HEK293 (cell line): ENCODE measurements at regions not wholly inside any gene's neighbourhood (a gene's known extent, or its start where the extent isn't known, plus 50 kb on each side); places are given as distances from the start of the nearest gene placed in this dataset.

Experiments
- CTCF ChIA-PET: fragments of 350-600 bp; formaldehyde crosslinking; extraction: SDS; loops from one replicate; lab custom pipeline; 2021; ENCODE audit warnings: antibody characterized with exemption; lab: Yijun Ruan, JAX
- POLR2A ChIA-PET: fragments of 300-600 bp; formaldehyde crosslinking; extraction: SDS; loops from one replicate; lab custom pipeline; 2020; ENCODE audit warnings: antibody characterized with exemption, inconsistent platforms; lab: Yijun Ruan, JAX
- H3K27ac ChIP-seq: fragments of 200-500 bp; sonication (Bioruptor generic); 2 replicates; pipeline ENCODE4 v1.5.1; 2014; ENCODE audit warnings: low read depth, low read length, control low read depth, inconsistent platforms; ENCODE audit errors: extremely low read depth
- H3K36me3 ChIP-seq, 2 experiments: fragments of 200-500 bp in 1 of 2; sonication (Bioruptor generic) in 1 of 2; 1 replicate in 1 of 2; 2 replicates in 1 of 2; pipeline ENCODE4 v1.5.1; 2014 to 2017; ENCODE audit warnings: inconsistent platforms in 2 of 2, low read length in 2 of 2; ENCODE audit not compliant: control insufficient read depth in 2 of 2, insufficient read depth in 1 of 2
- H3K4me1 ChIP-seq: fragments of 200-500 bp; sonication (Bioruptor generic); 2 replicates; pipeline ENCODE4 v1.5.1; 2014; ENCODE audit warnings: mild to moderate bottlenecking, low read length, inconsistent platforms; ENCODE audit not compliant: control insufficient read depth, insufficient read depth
- H3K4me3 ChIP-seq: 2 replicates; pipeline ENCODE4 v1.5.1; 2011; ENCODE audit warnings: low read depth, mild to moderate bottlenecking, control low read depth, low read length, moderate library complexity
- H3K9me3 ChIP-seq: fragments of 200-500 bp; sonication (Bioruptor generic); 2 replicates; pipeline ENCODE4 v1.5.1; 2014; ENCODE audit warnings: low read depth, low read length, inconsistent platforms; ENCODE audit not compliant: control insufficient read depth, insufficient read depth
- KLF1 ChIP-seq: fragments of 450-650 bp; formaldehyde crosslinking; IDR thresholded peaks from 2 replicates; pipeline ENCODE4 v1.5.1; 2016; ENCODE audit warnings: missing biosample characterization, missing genetic modification characterization
- SETDB1 ChIP-seq: IDR thresholded peaks from one replicate; pipeline ENCODE4 v1.6.1; 2017; ENCODE audit warnings: mild to moderate bottlenecking, low read length, moderate library complexity, mixed read lengths; ENCODE audit not compliant: insufficient read length
- SP3 ChIP-seq: fragments of 450-650 bp; formaldehyde crosslinking; IDR thresholded peaks from 2 replicates; pipeline ENCODE4 v1.5.1; 2016; ENCODE audit warnings: missing biosample characterization, missing genetic modification characterization
- ZBTB7A ChIP-seq: fragments of 450-650 bp; formaldehyde crosslinking; IDR thresholded peaks from 2 replicates; pipeline ENCODE4 v1.5.1; 2016; ENCODE audit warnings: low read depth, missing biosample characterization, missing genetic modification characterization
- ZFP3 ChIP-seq: fragments of 450-650 bp; formaldehyde crosslinking; IDR thresholded peaks from 2 replicates; pipeline ENCODE4 v1.5.1; 2016; ENCODE audit warnings: low read depth, missing biosample characterization, missing genetic modification characterization
- ZNF133 ChIP-seq: fragments of 450-650 bp; formaldehyde crosslinking; IDR thresholded peaks from 2 replicates; pipeline ENCODE4 v1.5.1; 2016; ENCODE audit warnings: missing biosample characterization, missing genetic modification characterization
- ZNF239 ChIP-seq: fragments of 450-650 bp; formaldehyde crosslinking; IDR thresholded peaks from 2 replicates; pipeline ENCODE4 v1.5.1; 2016; ENCODE audit warnings: missing biosample characterization, missing genetic modification characterization
- ZNF350 ChIP-seq: fragments of 450-650 bp; formaldehyde crosslinking; IDR thresholded peaks from 2 replicates; pipeline ENCODE4 v1.5.0; 2017; ENCODE audit warnings: missing biosample characterization, mild to moderate bottlenecking, missing genetic modification characterization
- ZNF37A ChIP-seq: fragments of 450-650 bp; IDR thresholded peaks from 2 replicates; pipeline ENCODE4 v1.5.1; 2018; ENCODE audit warnings: missing biosample characterization, missing genetic modification characterization
- ZNF571 ChIP-seq: fragments of 450-650 bp; formaldehyde crosslinking; IDR thresholded peaks from 2 replicates; pipeline ENCODE4 v1.5.0; 2017; ENCODE audit warnings: missing biosample characterization, missing genetic modification characterization
- ZNF585B ChIP-seq: fragments of 450-650 bp; formaldehyde crosslinking; IDR thresholded peaks from 2 replicates; pipeline ENCODE4 v1.5.1; 2016; ENCODE audit warnings: missing biosample characterization, missing genetic modification characterization
- ZNF792 ChIP-seq: fragments of 450-650 bp; formaldehyde crosslinking; IDR thresholded peaks from 2 replicates; pipeline ENCODE4 v1.5.1; 2016; ENCODE audit warnings: missing biosample characterization, missing genetic modification characterization
- TF ChIP-seq, protein P1 (sequence below): fragments of 450-650 bp; formaldehyde crosslinking; IDR thresholded peaks from 2 replicates; pipeline ENCODE4 v1.5.1; 2017; ENCODE audit warnings: missing biosample characterization, missing genetic modification characterization
- TF ChIP-seq, protein P2 (sequence below): fragments of 450-650 bp; formaldehyde crosslinking; IDR thresholded peaks from 2 replicates; pipeline ENCODE4 v1.5.1; 2016; ENCODE audit warnings: missing biosample characterization, missing genetic modification characterization
- TF ChIP-seq, protein P3 (sequence below): fragments of 450-650 bp; formaldehyde crosslinking; conservative IDR thresholded peaks from 2 replicates; pipeline ENCODE4 v1.5.1; 2016; ENCODE audit warnings: low read depth, missing biosample characterization, missing genetic modification characterization
- TF ChIP-seq, protein P4 (sequence below): fragments of 450-650 bp; formaldehyde crosslinking; IDR thresholded peaks from 2 replicates; pipeline ENCODE4 v1.5.1; 2017; ENCODE audit warnings: missing biosample characterization, missing genetic modification characterization
- TF ChIP-seq, protein P5 (sequence below): fragments of 450-650 bp; formaldehyde crosslinking; IDR thresholded peaks from 2 replicates; pipeline ENCODE4 v1.5.0; 2017; ENCODE audit warnings: missing biosample characterization, missing genetic modification characterization, borderline replicate concordance
- TF ChIP-seq, protein P6 (sequence below): fragments of 450-650 bp; formaldehyde crosslinking; IDR thresholded peaks from 2 replicates; pipeline ENCODE4 v1.5.1; 2016; ENCODE audit warnings: missing biosample characterization, missing genetic modification characterization

DNA sequence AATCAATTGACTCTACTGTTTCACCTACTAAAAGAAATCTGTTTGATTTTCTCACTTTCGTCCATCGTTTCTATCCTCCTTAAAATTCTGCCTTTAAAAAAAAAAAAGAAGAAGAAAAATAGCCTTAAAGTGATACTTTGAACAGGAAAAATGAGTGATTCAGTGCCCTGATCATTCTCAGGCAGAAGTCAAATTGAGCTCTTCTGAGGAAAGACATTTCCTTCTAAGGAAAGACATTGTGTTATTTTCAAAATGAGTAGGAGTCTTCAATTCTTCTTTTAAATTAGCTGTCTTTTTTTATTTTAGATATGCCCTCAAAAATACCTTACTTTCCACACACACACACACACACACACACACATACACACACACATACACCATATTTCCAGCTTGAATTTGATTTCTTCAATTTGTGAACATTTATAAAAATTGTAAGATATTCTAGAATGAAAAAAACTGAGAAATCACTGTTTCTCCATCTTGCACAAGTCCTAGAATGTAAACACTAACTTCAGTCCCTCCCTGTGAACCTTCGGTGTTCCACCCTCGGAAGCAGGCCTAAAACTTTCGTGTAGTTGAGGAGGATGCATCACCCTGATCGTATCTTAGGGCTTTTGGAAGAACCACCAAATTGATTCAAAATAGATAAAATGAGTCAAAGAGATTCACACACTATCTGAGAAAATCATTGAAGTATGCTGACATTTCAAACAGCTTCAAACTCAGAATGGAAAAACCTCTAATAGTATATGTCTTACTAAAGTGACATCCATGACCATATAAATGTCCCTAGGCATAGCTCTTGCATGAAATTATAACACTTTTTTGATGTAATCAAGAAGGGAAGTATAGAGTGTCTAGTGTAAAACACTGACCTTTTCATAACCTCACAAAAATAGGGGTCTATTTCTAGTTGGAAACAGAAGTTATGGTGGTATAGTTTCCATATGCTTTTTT lies 270.8 kb downstream of the GATA3 start:
- H3K4me1 ChIP-seq: peaks cover 24% of the 10 kb centered on the region
- POLR2A ChIA-PET: no interaction called here
- CTCF ChIA-PET: interaction anchor here (0.6 kb wide), 1 partner anchor 49 kb away, joined by 4 read pairs; no protein-coding TSS in a partner anchor

More for the DNA sequence above, 270.8 kb downstream of the GATA3 start:
- TF ChIP-seq SP3 (tag by site-specific recombination) (no peak), ZNF792 (tag by site-specific recombination) (no peak), ZBTB7A (no peak), ZNF133 (no peak), ZNF239 (tag by site-specific recombination) (no peak), KLF1 (tag by site-specific recombination) (no peak), ZNF571 (tag by site-specific recombination) (no peak), ZNF585B (tag by site-specific recombination) (no peak), SETDB1 (no peak), ZNF37A (no peak), ZNF350 (no peak), ZFP3 (no peak)
- TF ChIP-seq, protein P1, sequence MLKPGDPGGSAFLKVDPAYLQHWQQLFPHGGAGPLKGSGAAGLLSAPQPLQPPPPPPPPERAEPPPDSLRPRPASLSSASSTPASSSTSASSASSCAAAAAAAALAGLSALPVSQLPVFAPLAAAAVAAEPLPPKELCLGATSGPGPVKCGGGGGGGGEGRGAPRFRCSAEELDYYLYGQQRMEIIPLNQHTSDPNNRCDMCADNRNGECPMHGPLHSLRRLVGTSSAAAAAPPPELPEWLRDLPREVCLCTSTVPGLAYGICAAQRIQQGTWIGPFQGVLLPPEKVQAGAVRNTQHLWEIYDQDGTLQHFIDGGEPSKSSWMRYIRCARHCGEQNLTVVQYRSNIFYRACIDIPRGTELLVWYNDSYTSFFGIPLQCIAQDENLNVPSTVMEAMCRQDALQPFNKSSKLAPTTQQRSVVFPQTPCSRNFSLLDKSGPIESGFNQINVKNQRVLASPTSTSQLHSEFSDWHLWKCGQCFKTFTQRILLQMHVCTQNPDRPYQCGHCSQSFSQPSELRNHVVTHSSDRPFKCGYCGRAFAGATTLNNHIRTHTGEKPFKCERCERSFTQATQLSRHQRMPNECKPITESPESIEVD (tag by site-specific recombination): no peak
- TF ChIP-seq, protein P2, sequence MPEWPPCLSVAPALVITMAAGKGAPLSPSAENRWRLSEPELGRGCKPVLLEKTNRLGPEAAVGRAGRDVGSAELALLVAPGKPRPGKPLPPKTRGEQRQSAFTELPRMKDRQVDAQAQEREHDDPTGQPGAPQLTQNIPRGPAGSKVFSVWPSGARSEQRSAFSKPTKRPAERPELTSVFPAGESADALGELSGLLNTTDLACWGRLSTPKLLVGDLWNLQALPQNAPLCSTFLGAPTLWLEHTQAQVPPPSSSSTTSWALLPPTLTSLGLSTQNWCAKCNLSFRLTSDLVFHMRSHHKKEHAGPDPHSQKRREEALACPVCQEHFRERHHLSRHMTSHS (tag by site-specific recombination): no peak
- TF ChIP-seq, protein P3, sequence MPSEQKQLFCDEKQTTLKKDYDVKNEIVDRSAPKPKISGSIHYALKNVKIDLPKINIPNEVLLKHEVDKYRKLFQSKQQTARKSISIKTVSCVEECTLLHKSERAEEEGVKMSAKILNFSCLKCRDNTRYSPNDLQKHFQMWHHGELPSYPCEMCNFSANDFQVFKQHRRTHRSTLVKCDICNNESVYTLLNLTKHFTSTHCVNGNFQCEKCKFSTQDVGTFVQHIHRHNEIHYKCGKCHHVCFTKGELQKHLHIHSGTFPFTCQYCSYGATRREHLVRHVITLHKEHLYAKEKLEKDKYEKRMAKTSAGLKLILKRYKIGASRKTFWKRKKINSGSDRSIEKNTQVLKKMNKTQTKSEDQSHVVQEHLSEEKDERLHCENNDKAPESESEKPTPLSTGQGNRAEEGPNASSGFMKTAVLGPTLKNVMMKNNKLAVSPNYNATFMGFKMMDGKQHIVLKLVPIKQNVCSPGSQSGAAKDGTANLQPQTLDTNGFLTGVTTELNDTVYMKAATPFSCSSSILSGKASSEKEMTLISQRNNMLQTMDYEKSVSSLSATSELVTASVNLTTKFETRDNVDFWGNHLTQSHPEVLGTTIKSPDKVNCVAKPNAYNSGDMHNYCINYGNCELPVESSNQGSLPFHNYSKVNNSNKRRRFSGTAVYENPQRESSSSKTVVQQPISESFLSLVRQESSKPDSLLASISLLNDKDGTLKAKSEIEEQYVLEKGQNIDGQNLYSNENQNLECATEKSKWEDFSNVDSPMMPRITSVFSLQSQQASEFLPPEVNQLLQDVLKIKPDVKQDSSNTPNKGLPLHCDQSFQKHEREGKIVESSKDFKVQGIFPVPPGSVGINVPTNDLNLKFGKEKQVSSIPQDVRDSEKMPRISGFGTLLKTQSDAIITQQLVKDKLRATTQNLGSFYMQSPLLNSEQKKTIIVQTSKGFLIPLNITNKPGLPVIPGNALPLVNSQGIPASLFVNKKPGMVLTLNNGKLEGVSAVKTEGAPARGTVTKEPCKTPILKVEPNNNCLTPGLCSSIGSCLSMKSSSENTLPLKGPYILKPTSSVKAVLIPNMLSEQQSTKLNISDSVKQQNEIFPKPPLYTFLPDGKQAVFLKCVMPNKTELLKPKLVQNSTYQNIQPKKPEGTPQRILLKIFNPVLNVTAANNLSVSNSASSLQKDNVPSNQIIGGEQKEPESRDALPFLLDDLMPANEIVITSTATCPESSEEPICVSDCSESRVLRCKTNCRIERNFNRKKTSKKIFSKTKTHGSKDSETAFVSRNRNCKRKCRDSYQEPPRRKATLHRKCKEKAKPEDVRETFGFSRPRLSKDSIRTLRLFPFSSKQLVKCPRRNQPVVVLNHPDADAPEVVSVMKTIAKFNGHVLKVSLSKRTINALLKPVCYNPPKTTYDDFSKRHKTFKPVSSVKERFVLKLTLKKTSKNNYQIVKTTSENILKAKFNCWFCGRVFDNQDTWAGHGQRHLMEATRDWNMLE (tag by site-specific recombination): no peak
- TF ChIP-seq, protein P4, sequence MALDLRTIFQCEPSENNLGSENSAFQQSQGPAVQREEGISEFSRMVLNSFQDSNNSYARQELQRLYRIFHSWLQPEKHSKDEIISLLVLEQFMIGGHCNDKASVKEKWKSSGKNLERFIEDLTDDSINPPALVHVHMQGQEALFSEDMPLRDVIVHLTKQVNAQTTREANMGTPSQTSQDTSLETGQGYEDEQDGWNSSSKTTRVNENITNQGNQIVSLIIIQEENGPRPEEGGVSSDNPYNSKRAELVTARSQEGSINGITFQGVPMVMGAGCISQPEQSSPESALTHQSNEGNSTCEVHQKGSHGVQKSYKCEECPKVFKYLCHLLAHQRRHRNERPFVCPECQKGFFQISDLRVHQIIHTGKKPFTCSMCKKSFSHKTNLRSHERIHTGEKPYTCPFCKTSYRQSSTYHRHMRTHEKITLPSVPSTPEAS (tag by site-specific recombination): no peak
- TF ChIP-seq, protein P5, sequence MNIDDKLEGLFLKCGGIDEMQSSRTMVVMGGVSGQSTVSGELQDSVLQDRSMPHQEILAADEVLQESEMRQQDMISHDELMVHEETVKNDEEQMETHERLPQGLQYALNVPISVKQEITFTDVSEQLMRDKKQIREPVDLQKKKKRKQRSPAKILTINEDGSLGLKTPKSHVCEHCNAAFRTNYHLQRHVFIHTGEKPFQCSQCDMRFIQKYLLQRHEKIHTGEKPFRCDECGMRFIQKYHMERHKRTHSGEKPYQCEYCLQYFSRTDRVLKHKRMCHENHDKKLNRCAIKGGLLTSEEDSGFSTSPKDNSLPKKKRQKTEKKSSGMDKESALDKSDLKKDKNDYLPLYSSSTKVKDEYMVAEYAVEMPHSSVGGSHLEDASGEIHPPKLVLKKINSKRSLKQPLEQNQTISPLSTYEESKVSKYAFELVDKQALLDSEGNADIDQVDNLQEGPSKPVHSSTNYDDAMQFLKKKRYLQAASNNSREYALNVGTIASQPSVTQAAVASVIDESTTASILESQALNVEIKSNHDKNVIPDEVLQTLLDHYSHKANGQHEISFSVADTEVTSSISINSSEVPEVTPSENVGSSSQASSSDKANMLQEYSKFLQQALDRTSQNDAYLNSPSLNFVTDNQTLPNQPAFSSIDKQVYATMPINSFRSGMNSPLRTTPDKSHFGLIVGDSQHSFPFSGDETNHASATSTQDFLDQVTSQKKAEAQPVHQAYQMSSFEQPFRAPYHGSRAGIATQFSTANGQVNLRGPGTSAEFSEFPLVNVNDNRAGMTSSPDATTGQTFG (tag by site-specific recombination): no peak
- TF ChIP-seq, protein P6, sequence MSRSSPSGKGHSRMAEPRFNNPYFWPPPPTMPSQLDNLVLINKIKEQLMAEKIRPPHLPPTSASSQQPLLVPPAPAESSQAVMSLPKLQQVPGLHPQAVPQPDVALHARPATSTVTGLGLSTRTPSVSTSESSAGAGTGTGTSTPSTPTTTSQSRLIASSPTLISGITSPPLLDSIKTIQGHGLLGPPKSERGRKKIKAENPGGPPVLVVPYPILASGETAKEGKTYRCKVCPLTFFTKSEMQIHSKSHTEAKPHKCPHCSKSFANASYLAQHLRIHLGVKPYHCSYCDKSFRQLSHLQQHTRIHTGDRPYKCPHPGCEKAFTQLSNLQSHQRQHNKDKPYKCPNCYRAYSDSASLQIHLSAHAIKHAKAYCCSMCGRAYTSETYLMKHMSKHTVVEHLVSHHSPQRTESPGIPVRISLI (tag by site-specific recombination): no peak
- H3K36me3 ChIP-seq: no peaks in the 10 kb centered on the region
- H3K27ac ChIP-seq: no peak overlapping the region
- H3K9me3 ChIP-seq: no peaks in the 10 kb centered on the region
- no peak overlapping the region for H3K4me3 ChIP-seq
